IMR-90 (cell line): ENCODE measurements at regions not wholly inside any gene's neighbourhood (a gene's known extent, or its start where the extent isn't known, plus 50 kb on each side); places are given as distances from the start of the nearest gene placed in this dataset.
A peak's percentile ranks its signal among the peaks of the same experiment; 100 is the strongest.

Source experiments
- ATAC-seq: fragments of 200-7000 bp; cut with Tn5 transposase; 2 replicates; pipeline ENCODE4 v1.9.1; 2020; ENCODE audit warnings: low read depth, mild to moderate bottlenecking, moderate library complexity
- BruUV-seq: library from RNA; stranded (reverse); fragments of 400-500 nt; replicated peaks from 2 replicates; lab custom pipeline; 2021; lab: Mats Ljungman, UMichigan
- CTCF ChIA-PET: fragments of 300-600 bp; formaldehyde crosslinking; extraction: SDS; loops from one replicate; lab custom pipeline; 2021; ENCODE audit warnings: antibody characterized with exemption; lab: Yijun Ruan, JAX
- POLR2A ChIA-PET: fragments of 300-600 bp; sonication (Branson Sonifier 250); formaldehyde crosslinking; loops from one replicate; lab custom pipeline; 2022; ENCODE audit warnings: antibody characterized with exemption; ENCODE audit not compliant: unreplicated experiment; lab: Charles Lee
- DNase-seq: peaks from one replicate; pipeline ENCODE4 v3.0.0; 2013
- H2AFZ ChIP-seq: replicated peaks from 2 replicates; pipeline ENCODE3; 2013; ENCODE audit warnings: low read length, mild to moderate bottlenecking; ENCODE audit not compliant: poor library complexity
- H2AK5ac ChIP-seq: 2 replicates; pipeline ENCODE4 v1.6.1; 2013; ENCODE audit warnings: low read depth, low read length, inconsistent platforms
- H2AK9ac ChIP-seq: replicated peaks from 2 replicates; pipeline ENCODE3; 2013; ENCODE audit warnings: mild to moderate bottlenecking, low read depth, low read length, moderate library complexity; ENCODE audit not compliant: poor library complexity
- H2BK120ac ChIP-seq: 2 replicates; pipeline ENCODE4 v1.6.1; 2013; ENCODE audit warnings: low read depth, low read length, inconsistent platforms
- H2BK15ac ChIP-seq: 3 replicates; pipeline ENCODE4 v1.6.1; 2013; ENCODE audit warnings: low read depth, low read length, inconsistent platforms
- H2BK20ac ChIP-seq: 2 replicates; pipeline ENCODE4 v1.6.1; 2013; ENCODE audit warnings: low read depth, mild to moderate bottlenecking, inconsistent platforms, low read length, moderate library complexity
- H2BK5ac ChIP-seq: 2 replicates; pipeline ENCODE4 v1.6.1; 2013; ENCODE audit warnings: mild to moderate bottlenecking, low read depth, low read length, inconsistent platforms; ENCODE audit not compliant: poor library complexity, severe bottlenecking
- H3K14ac ChIP-seq: replicated peaks from 2 replicates; pipeline ENCODE4 v1.6.1; 2013; ENCODE audit warnings: low read depth, low read length, inconsistent platforms
- H3K18ac ChIP-seq: 2 replicates; pipeline ENCODE4 v1.6.1; 2013; ENCODE audit warnings: low read depth, low read length, control low read depth
- H3K23ac ChIP-seq: 2 replicates; pipeline ENCODE4 v1.6.1; 2013; ENCODE audit warnings: low read depth, low read length, inconsistent platforms
- H3K27ac ChIP-seq: 2 replicates; pipeline ENCODE4 v1.5.1; 2013; ENCODE audit warnings: mild to moderate bottlenecking, control low read depth, low read length; ENCODE audit not compliant: insufficient read depth
- H3K27me3 ChIP-seq: 2 replicates; pipeline ENCODE4 v1.6.1; 2013; ENCODE audit warnings: low read length; ENCODE audit not compliant: control insufficient read depth, insufficient read depth
- H3K36me3 ChIP-seq: 2 replicates; pipeline ENCODE4 v1.6.1; 2013; ENCODE audit warnings: low read length, mixed read lengths; ENCODE audit not compliant: control insufficient read depth, insufficient read depth
- H3K4ac ChIP-seq: 2 replicates; pipeline ENCODE4 v1.6.1; 2013; ENCODE audit warnings: low read depth, low read length, inconsistent platforms
- H3K4me1 ChIP-seq: 2 replicates; pipeline ENCODE4 v1.6.1; 2013; ENCODE audit warnings: low read length, mixed read lengths; ENCODE audit not compliant: control insufficient read depth, insufficient read depth
- H3K4me2 ChIP-seq: 2 replicates; pipeline ENCODE4 v1.6.1; 2013; ENCODE audit warnings: low read depth, mild to moderate bottlenecking, control low read depth, low read length, moderate library complexity
- H3K4me3 ChIP-seq: 2 replicates; pipeline ENCODE4 v1.5.1; 2013; ENCODE audit warnings: low read depth, mild to moderate bottlenecking, control low read depth, low read length, moderate library complexity; ENCODE audit not compliant: insufficient read depth
- H3K56ac ChIP-seq: 2 replicates; pipeline ENCODE4 v1.6.1; 2013; ENCODE audit warnings: low read length, inconsistent platforms; ENCODE audit not compliant: insufficient read depth; ENCODE audit errors: extremely low read depth
- H3K79me1 ChIP-seq, 2 experiments: 2 replicates each; pipeline ENCODE4 v1.6.1; 2013; ENCODE audit warnings: low read length in 2 of 2, inconsistent platforms in 1 of 2, low read depth in 1 of 2
- H3K9ac ChIP-seq: 2 replicates; pipeline ENCODE4 v1.6.1; 2013; ENCODE audit warnings: low read depth, low read length, control low read depth
- H3K9me1 ChIP-seq: 2 replicates; pipeline ENCODE4 v1.6.1; 2013; ENCODE audit warnings: low read length, inconsistent platforms; ENCODE audit not compliant: insufficient read depth
- H3K9me3 ChIP-seq: 2 replicates; pipeline ENCODE4 v1.6.1; 2013; ENCODE audit warnings: low read length; ENCODE audit not compliant: control insufficient read depth, insufficient read depth
- H4K20me1 ChIP-seq: 2 replicates; pipeline ENCODE4 v1.6.1; 2013; ENCODE audit warnings: low read length, inconsistent platforms; ENCODE audit not compliant: insufficient read depth
- H4K5ac ChIP-seq: 2 replicates; pipeline ENCODE4 v1.6.1; 2013; ENCODE audit warnings: mild to moderate bottlenecking, low read depth, low read length, control low read depth
- H4K8ac ChIP-seq, 2 experiments: 2 replicates each; pipeline ENCODE4 v1.6.1; 2013; ENCODE audit warnings: low read depth in 2 of 2, low read length in 2 of 2, control low read depth in 1 of 2, inconsistent platforms in 1 of 2
- H4K91ac ChIP-seq: 2 replicates; pipeline ENCODE4 v1.6.1; 2013; ENCODE audit warnings: low read depth, low read length, inconsistent platforms; ENCODE audit not compliant: insufficient read depth
- BHLHE40 ChIP-seq: fragments of 150-350 bp; IDR thresholded peaks from 2 replicates; pipeline ENCODE4 v1.6.1; 2016; ENCODE audit warnings: mild to moderate bottlenecking, low read depth, low read length
- CEBPB ChIP-seq: IDR thresholded peaks from 2 replicates; pipeline ENCODE4 v1.6.1; 2012; ENCODE audit warnings: low read depth, low read length, improper control_type of control experiment
- CHD1 ChIP-seq: IDR thresholded peaks from 2 replicates; pipeline ENCODE4 v1.6.1; 2012; ENCODE audit warnings: low read depth, low read length, improper control_type of control experiment
- FOS ChIP-seq: fragments of 150-350 bp; IDR thresholded peaks from 2 replicates; pipeline ENCODE4 v1.6.1; 2016; ENCODE audit warnings: low read depth, low read length
- MAFK ChIP-seq: IDR thresholded peaks from 2 replicates; pipeline ENCODE4 v1.6.1; 2012; ENCODE audit warnings: low read depth, low read length, improper control_type of control experiment
- MAZ ChIP-seq: IDR thresholded peaks from 2 replicates; pipeline ENCODE4 v1.6.1; 2012; ENCODE audit warnings: low read depth, mild to moderate bottlenecking, low read length, improper control_type of control experiment, moderate library complexity, borderline replicate concordance
- MXI1 ChIP-seq: IDR thresholded peaks from 2 replicates; pipeline ENCODE4 v1.6.1; 2012; ENCODE audit warnings: low read depth, mild to moderate bottlenecking, low read length, moderate library complexity, borderline replicate concordance
- NFE2L2 ChIP-seq: fragments of 150-350 bp; IDR thresholded peaks from 2 replicates; pipeline ENCODE4 v1.6.1; 2016; ENCODE audit warnings: low read depth, mild to moderate bottlenecking, low read length
- POLR2A ChIP-seq: IDR thresholded peaks from 2 replicates; pipeline ENCODE4 v1.6.1; 2012; ENCODE audit warnings: mild to moderate bottlenecking, low read depth, low read length
- RAD21 ChIP-seq: IDR thresholded peaks from 2 replicates; pipeline ENCODE4 v1.6.1; 2012; ENCODE audit warnings: low read length, improper control_type of control experiment
- RCOR1 ChIP-seq: IDR thresholded peaks from 2 replicates; pipeline ENCODE4 v1.6.1; 2012; ENCODE audit warnings: mild to moderate bottlenecking, low read length, improper control_type of control experiment; ENCODE audit not compliant: insufficient replicate concordance
- RFX5 ChIP-seq: IDR thresholded peaks from 2 replicates; pipeline ENCODE4 v1.8.0; 2012; ENCODE audit warnings: low read depth, mild to moderate bottlenecking, low read length, moderate library complexity
- SMC3 ChIP-seq: fragments of 150-350 bp; IDR thresholded peaks from 2 replicates; pipeline ENCODE4 v1.6.1; 2016; ENCODE audit warnings: low read depth, mild to moderate bottlenecking, antibody characterized with exemption, low read length, moderate library complexity
- WGBS, 2 experiments: methylation state at CpG; one replicate each; pipeline versions ENCODE4 v1.1.5 to v1.1.7; 2013; ENCODE audit warnings: missing lambda C conversion rate in 2 of 2; ENCODE audit not compliant: insufficient read length in 1 of 2; ENCODE audit errors: extremely low coverage in 2 of 2; 5-methylcytosine and 5-hydroxymethylcytosine counted together
- dilution Hi-C: fragments of 300-500 bp; cut with HindIII; formaldehyde crosslinking; loops from one replicate; pipeline ENCODE4 v1.14.3; 2018; ENCODE audit warnings: low sequenced_read_pairs; ENCODE audit not compliant: unreplicated experiment
- in situ Hi-C: fragments of 300-500 bp; cut with MboI; formaldehyde crosslinking; loops from 3 replicates; pipeline ENCODE4 v1.14.3; 2019; ENCODE audit warnings: low sequenced_read_pairs, inconsistent platforms, mixed read lengths
- intact Hi-C: fragments of 100-400 bp; cut with micrococcal nuclease; formaldehyde crosslinking; loops from 2 replicates; pipeline ENCODE4 v1.10.0; 2022
- TF ChIP-seq, protein P1 (sequence below): fragments of 150-350 bp; IDR thresholded peaks from 2 replicates; pipeline ENCODE4 v1.6.1; 2016; ENCODE audit warnings: low read depth, mild to moderate bottlenecking, low read length, moderate library complexity, borderline replicate concordance
- TF ChIP-seq, protein P2 (sequence below): fragments of 150-350 bp; IDR thresholded peaks from 2 replicates; pipeline ENCODE4 v1.6.1; 2017; ENCODE audit warnings: mild to moderate bottlenecking, antibody characterized with exemption, low read length, low read depth
- TF ChIP-seq, protein P3 (sequence below): conservative IDR thresholded peaks from 2 replicates; pipeline ENCODE4 v1.5.1; 2012; ENCODE audit warnings: mild to moderate bottlenecking, low read depth, low read length, improper control_type of control experiment

DNA sequence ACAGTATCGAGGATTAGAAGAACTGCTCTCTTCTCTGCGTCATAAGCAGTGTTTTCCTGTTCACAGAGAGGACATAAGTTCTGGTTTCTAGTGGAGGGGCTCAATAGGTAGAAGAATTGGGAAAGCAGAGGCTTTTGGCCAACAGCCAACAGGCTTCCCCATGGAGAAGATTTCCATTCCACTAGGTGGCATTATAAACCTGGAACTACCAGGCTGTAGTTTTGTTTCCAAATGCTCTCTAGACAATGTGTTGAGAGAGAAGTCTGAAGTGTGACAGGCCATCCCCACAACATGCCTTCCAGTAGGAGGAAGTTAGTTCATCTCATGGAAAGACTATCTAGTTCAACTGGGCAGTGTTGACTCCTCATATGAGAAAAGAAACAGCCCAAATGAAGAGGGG is 63.8 kb upstream of the ANXA10 start:
- POLR2A ChIA-PET = no interaction called here

More for the DNA sequence above, 63.8 kb upstream of the ANXA10 start:
- Histone ChIP-seq H3K4me1 (no peaks in the 10 kb centered on the region), H3K79me1 (no peaks in the 10 kb centered on the region), H3K4me3 (no peak overlapping the region), H2BK20ac (no peak overlapping the region), H3K36me3 (no peaks in the 10 kb centered on the region), H4K5ac (no peak overlapping the region), H3K9me3 (0 out of 2 replicates have a peak, but pooled peaks cover 1% of the 10 kb centered on the region), H3K23ac (no peak overlapping the region), H2BK120ac (no peak overlapping the region), H4K91ac (no peak overlapping the region), H3K9me1 (no peaks in the 10 kb centered on the region), H2BK5ac (no peak overlapping the region), H3K27me3 (no peaks in the 10 kb centered on the region), H3K18ac (no peak overlapping the region), H3K56ac (no peak overlapping the region), H3K9ac (no peak overlapping the region), H3K4me2 (no peak overlapping the region), H2AK5ac (no peak overlapping the region), H2AK9ac (no peak overlapping the region), H2BK15ac (no peak overlapping the region), H2AFZ (no peak overlapping the region), H3K27ac (no peak overlapping the region), H4K20me1 (no peaks in the 10 kb centered on the region), H3K14ac (no peak overlapping the region), H4K8ac (no peak overlapping the region), H3K4ac (no peak overlapping the region)
- DNase-seq (peak; percentile 11), ATAC-seq (no peak)
- TF ChIP-seq RCOR1 = no peak
- no peak for TF ChIP-seq MAZ
- TF ChIP-seq MXI1 = no peak
- TF ChIP-seq POLR2A = no peak
- TF ChIP-seq, protein P1, sequence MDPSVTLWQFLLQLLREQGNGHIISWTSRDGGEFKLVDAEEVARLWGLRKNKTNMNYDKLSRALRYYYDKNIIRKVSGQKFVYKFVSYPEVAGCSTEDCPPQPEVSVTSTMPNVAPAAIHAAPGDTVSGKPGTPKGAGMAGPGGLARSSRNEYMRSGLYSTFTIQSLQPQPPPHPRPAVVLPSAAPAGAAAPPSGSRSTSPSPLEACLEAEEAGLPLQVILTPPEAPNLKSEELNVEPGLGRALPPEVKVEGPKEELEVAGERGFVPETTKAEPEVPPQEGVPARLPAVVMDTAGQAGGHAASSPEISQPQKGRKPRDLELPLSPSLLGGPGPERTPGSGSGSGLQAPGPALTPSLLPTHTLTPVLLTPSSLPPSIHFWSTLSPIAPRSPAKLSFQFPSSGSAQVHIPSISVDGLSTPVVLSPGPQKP = no peak
- no peak for TF ChIP-seq RFX5
- TF ChIP-seq BHLHE40 = no peak
- TF ChIP-seq RAD21 = peak; percentile 30; the same call in 1 of the 2 replicates
- no peak for TF ChIP-seq CHD1
- TF ChIP-seq, protein P2, sequence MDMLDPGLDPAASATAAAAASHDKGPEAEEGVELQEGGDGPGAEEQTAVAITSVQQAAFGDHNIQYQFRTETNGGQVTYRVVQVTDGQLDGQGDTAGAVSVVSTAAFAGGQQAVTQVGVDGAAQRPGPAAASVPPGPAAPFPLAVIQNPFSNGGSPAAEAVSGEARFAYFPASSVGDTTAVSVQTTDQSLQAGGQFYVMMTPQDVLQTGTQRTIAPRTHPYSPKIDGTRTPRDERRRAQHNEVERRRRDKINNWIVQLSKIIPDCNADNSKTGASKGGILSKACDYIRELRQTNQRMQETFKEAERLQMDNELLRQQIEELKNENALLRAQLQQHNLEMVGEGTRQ = no peak
- TF ChIP-seq FOS = no peak
- no peak for TF ChIP-seq MAFK
- TF ChIP-seq, protein P3, sequence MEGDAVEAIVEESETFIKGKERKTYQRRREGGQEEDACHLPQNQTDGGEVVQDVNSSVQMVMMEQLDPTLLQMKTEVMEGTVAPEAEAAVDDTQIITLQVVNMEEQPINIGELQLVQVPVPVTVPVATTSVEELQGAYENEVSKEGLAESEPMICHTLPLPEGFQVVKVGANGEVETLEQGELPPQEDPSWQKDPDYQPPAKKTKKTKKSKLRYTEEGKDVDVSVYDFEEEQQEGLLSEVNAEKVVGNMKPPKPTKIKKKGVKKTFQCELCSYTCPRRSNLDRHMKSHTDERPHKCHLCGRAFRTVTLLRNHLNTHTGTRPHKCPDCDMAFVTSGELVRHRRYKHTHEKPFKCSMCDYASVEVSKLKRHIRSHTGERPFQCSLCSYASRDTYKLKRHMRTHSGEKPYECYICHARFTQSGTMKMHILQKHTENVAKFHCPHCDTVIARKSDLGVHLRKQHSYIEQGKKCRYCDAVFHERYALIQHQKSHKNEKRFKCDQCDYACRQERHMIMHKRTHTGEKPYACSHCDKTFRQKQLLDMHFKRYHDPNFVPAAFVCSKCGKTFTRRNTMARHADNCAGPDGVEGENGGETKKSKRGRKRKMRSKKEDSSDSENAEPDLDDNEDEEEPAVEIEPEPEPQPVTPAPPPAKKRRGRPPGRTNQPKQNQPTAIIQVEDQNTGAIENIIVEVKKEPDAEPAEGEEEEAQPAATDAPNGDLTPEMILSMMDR = peak; percentile 24; the same call in 1 of the 2 replicates
- TF ChIP-seq SMC3 = 0 out of 2 replicates have a peak, but pooled peaks have one; percentile 18
- TF ChIP-seq NFE2L2 = no peak
- no peak for TF ChIP-seq CEBPB
- dilution Hi-C loops = no loop called here
- in situ Hi-C loops = no loop called here
- intact Hi-C loops = no loop called here
- CTCF ChIA-PET = no interaction called here
- no CpG with 5 or more reads among the region's 2 CpGs for WGBS, 2 experiments
- no TSS peak for BruUV-seq
